ENCODE measurements at regions not wholly inside any gene's neighbourhood (a gene's known extent, or its start where the extent isn't known, plus 50 kb on each side); places are given as distances from the start of the nearest gene placed in this dataset.

GRCh38 chr22:25399649-25400151 lies 164.8 kb upstream of the GRK3 start:
- TF ChIP-seq CTCF (IDR thresholded peaks at IDR 0.05; ENCODE audit: extremely low read depth, insufficient read depth, missing control alignments), result no peak
- in situ Hi-C loops (cut with MboI; ENCODE audit: low pct_unique_long_range_greater_than_20kb, low sequenced_read_pairs, unreplicated experiment), result no loop called here
- no peak for DNase-seq (ENCODE audit: low spot score)

GRCh38 chr22:25402160-25402500 lies 162.3 kb upstream of the GRK3 start:
- no peak for TF ChIP-seq CTCF (IDR thresholded peaks at IDR 0.05; ENCODE audit: extremely low read depth, insufficient read depth, missing control alignments)
- no peak for DNase-seq (ENCODE audit: low spot score)
- in situ Hi-C loops (cut with MboI; ENCODE audit: low pct_unique_long_range_greater_than_20kb, low sequenced_read_pairs, unreplicated experiment), result no loop called here

DNA sequence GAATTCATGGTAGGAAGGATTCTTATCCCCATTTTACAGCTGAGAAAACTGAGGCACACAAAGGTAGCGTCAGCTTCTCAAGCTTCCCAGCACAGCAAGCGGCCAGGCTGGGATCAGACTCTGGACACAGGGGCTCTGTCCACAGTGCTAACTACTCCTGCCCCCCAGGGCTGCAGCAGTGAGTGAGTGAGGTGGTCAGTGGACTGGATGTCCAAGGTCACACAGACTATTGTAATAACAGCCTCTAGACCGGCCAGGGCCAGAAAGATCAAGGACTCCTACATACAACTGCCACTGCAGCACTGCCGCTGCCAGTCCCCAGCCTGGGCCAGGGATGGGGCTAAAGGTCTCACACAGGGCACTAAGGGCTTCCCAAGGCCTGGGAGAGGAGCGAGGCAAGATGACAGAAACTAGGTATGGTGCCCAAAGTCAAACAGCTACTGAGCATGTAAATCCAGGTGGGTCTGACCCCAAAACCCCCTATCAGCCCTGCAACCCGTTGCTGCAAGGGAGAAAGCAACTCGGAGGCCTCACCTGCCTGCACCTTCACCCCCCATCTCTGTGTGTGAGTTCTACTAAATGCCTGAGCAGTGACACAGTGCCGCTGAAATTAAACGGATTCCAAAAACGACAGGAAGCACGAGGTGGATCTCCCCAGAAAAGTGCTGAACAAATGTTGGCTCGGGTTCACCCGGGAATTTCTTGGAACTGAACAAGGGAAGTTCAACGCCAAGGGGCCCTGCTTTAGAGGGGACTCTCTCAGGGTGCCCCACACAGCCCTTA lies 161.8 kb upstream of the GRK3 start:
- TF ChIP-seq CTCF (IDR thresholded peaks at IDR 0.05; ENCODE audit: extremely low read depth, insufficient read depth, missing control alignments), result no peak
- no peak for DNase-seq (ENCODE audit: low spot score)
- in situ Hi-C loops (cut with MboI; ENCODE audit: low pct_unique_long_range_greater_than_20kb, low sequenced_read_pairs, unreplicated experiment), result no loop called here

- no peak for TF ChIP-seq CTCF (IDR thresholded peaks at IDR 0.05; ENCODE audit: extremely low read depth, insufficient read depth, missing control alignments)
- DNase-seq (ENCODE audit: low spot score), result no peak
- in situ Hi-C loops (cut with MboI; ENCODE audit: low pct_unique_long_range_greater_than_20kb, low sequenced_read_pairs, unreplicated experiment), result no loop called here
These were observed 161.1 kb upstream of the GRK3 start for GRCh38 chr22:25403284-25403810.

GRCh38 chr22:25403811-25404471 lies 160.5 kb upstream of the GRK3 start:
- in situ Hi-C loops (cut with MboI; ENCODE audit: low pct_unique_long_range_greater_than_20kb, low sequenced_read_pairs, unreplicated experiment), result no loop called here
- peak; percentile 62 for DNase-seq (ENCODE audit: low spot score)
- no peak for TF ChIP-seq CTCF (IDR thresholded peaks at IDR 0.05; ENCODE audit: extremely low read depth, insufficient read depth, missing control alignments)

DNA sequence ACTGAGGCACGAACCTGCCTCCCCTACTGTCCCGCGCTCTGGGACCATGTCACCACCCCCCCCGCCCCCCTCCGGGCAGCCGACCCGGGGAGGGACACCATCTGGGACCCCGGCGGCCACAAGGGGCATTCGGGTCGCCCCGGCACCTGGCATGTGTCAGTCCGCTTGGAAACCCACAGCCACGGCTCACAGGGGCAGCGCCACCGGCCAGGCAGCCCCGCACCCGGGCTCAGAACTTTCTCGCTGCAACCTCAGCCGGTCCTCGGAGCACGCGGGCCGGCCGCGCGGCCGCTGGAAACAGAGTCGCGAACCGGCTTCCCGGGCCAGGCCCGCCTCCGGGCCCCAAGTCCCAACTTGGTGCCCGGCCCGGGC lies 159.9 kb upstream of the GRK3 start:
- no peak for DNase-seq (ENCODE audit: low spot score)
- TF ChIP-seq CTCF (IDR thresholded peaks at IDR 0.05; ENCODE audit: extremely low read depth, insufficient read depth, missing control alignments), result no peak
- in situ Hi-C loops (cut with MboI; ENCODE audit: low pct_unique_long_range_greater_than_20kb, low sequenced_read_pairs, unreplicated experiment), result no loop called here

Measured in GM13977 (cell line).